GM23248 (cell line): ENCODE measurements at regions not wholly inside any gene's neighbourhood (a gene's known extent, or its start where the extent isn't known, plus 50 kb on each side); places are given as distances from the start of the nearest gene placed in this dataset.

Source experiments
- EZH2 ChIP-seq: fragments of 200-600 bp; sonication (generic); IDR thresholded peaks from 2 replicates; pipeline ENCODE4 v1.6.1; 2018; ENCODE audit warnings: antibody characterized with exemption, mild to moderate bottlenecking; ENCODE audit not compliant: insufficient read depth, poor library complexity, severe bottlenecking
- EZH2phosphoT487 ChIP-seq: fragments of 200-600 bp; sonication (generic); IDR thresholded peaks from 2 replicates; pipeline ENCODE4 v1.6.1; 2018; ENCODE audit warnings: antibody characterized with exemption, moderate library complexity, mild to moderate bottlenecking, low read depth; ENCODE audit not compliant: insufficient read depth

DNA sequence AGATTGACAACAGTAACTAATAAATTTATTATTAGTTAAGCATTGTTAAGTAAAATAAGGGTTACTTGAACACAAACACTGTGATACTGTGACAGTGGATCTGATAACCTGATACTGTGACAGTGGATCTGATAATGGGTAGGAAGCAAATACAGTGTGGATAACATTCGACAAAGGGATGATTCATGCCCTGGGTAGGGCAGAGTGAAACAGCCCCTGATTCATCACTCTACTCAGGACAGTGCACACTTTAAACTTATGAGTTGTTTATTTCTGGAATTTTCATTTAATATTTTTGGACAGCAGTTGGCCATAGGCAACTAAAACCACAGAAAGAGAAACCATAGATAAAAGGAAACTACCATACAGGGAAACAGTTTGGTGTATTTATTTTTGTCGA lies 60.8 kb upstream of the CTSC start:
- no peak for TF ChIP-seq EZH2
- no peak for TF ChIP-seq EZH2phosphoT487
